ENCODE measurements at regions not wholly inside any gene's neighbourhood (a gene's known extent, or its start where the extent isn't known, plus 50 kb on each side); places are given as distances from the start of the nearest gene placed in this dataset.

DNA sequence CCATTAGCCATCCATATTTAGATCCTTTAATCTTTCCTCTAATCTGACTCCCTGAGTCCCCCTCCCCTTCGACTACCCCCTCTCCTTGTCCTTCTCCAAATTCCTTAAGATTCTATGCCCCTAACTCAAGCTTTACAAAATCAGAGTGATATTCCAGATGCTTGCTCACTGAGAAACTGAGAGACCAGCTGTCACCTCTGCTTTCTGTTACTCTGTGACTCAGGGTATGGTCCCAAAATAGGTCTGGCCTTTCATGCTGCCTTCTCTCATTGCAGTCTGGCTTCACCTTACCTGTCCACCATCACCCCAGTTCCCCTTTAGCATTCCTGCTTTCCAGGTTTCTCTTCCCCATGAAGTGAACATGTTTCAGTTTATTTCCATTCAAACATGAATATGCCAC, 383.3 kb upstream of the SLC30A5 start:
- TF ChIP-seq, protein P1, sequence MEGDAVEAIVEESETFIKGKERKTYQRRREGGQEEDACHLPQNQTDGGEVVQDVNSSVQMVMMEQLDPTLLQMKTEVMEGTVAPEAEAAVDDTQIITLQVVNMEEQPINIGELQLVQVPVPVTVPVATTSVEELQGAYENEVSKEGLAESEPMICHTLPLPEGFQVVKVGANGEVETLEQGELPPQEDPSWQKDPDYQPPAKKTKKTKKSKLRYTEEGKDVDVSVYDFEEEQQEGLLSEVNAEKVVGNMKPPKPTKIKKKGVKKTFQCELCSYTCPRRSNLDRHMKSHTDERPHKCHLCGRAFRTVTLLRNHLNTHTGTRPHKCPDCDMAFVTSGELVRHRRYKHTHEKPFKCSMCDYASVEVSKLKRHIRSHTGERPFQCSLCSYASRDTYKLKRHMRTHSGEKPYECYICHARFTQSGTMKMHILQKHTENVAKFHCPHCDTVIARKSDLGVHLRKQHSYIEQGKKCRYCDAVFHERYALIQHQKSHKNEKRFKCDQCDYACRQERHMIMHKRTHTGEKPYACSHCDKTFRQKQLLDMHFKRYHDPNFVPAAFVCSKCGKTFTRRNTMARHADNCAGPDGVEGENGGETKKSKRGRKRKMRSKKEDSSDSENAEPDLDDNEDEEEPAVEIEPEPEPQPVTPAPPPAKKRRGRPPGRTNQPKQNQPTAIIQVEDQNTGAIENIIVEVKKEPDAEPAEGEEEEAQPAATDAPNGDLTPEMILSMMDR (IDR thresholded peaks at IDR 0.05; ENCODE audit: borderline replicate concordance, extremely low read depth, low read length, poor library complexity, severe bottlenecking) = no peak
- no peak for TF ChIP-seq EZH2 (IDR thresholded peaks at IDR 0.05; ENCODE audit: borderline replicate concordance, low read depth, low read length, severe bottlenecking)

Measured in DND-41 (cell line).